Inferior parietal cortex (tissue), 1 donor: ENCODE measurements at regions not wholly inside any gene's neighbourhood (a gene's known extent, or its start where the extent isn't known, plus 50 kb on each side); places are given as distances from the start of the nearest gene placed in this dataset.
"Not testable (repeated sequence)": the region's sequence is repeated elsewhere in the genome, so short reads cannot be mapped to it uniquely, and the experiment has no call there.

Source experiments
- DNase-seq: peaks from one replicate; pipeline ENCODE4 v3.0.0-alpha.2; 2016; ENCODE audit errors: extremely low spot score

DNA sequence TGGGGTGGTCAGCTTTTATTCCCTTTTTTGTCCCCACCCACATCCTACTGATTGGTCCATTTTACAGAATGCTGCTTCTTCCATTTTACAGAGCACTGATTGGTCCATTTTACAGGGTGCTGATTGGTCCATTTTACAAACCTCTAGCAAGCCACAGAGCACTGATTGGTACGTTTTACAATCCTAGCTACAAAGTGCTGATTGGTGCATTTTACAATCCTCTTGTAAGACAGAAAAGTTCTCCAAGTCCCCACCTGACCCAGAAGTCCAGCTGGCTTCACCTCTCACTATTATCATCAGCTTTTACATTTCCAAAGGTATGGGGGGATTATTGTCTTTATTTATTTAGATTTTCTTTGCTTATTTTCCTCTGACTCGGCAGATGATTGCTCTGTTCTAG, 390.4 kb upstream of the STXBP6 start:
- not testable (repeated sequence) for DNase-seq

DNA sequence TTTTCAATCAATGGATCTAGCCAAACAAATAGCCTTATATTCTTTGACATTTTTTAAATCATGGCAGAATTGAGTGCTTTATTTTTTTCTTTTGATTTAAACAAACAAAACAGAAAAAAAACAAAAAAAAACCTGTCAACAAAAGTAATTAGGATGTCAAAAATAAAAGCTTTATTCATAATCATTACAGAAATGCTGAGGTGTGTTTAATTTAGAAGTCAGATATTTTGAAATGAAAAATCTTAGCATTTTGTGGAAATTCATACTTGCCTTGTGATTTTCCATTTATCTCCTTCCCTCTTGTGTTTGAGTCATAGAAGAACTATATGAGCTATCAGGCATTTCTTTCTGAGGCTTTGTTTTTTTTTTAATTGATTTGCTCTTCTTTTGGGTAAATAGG, 387.0 kb upstream of the STXBP6 start:
- DNase-seq, result no peak

GRCh38 chr14:25436288-25436875, 386.4 kb upstream of the STXBP6 start:
- no peak for DNase-seq

- no peak for DNase-seq
Measured at GRCh38 chr14:25431211-25432076, 381.5 kb upstream of the STXBP6 start.

GRCh38 chr14:25430808-25431207, 380.9 kb upstream of the STXBP6 start:
- DNase-seq, result no peak

DNA sequence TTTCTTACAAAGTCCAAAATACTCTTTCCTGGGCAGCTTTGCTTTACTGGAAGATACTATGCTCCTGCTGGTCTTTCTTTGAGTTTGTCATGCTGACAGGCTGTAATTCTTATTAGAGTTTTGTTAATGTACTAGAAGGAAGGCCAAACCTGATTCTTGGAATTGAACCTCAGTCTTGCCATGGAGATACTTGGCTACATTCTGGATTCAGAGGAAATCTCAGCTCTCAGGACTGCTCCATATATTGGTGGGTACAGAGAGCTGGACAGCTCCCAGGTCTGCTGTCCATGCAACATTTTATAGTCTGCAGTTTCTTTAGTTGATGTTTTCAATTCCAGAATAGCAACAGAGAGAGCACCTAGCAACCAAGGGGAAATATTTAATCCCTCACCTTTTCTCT, 363.1 kb upstream of the STXBP6 start:
- DNase-seq, result no peak

- DNase-seq, result peak; percentile 47
Measured at GRCh38 chr14:25411781-25412757, 362.1 kb upstream of the STXBP6 start.

GRCh38 chr14:25406818-25407217, 356.9 kb upstream of the STXBP6 start:
- DNase-seq, result peak; percentile 41

DNA sequence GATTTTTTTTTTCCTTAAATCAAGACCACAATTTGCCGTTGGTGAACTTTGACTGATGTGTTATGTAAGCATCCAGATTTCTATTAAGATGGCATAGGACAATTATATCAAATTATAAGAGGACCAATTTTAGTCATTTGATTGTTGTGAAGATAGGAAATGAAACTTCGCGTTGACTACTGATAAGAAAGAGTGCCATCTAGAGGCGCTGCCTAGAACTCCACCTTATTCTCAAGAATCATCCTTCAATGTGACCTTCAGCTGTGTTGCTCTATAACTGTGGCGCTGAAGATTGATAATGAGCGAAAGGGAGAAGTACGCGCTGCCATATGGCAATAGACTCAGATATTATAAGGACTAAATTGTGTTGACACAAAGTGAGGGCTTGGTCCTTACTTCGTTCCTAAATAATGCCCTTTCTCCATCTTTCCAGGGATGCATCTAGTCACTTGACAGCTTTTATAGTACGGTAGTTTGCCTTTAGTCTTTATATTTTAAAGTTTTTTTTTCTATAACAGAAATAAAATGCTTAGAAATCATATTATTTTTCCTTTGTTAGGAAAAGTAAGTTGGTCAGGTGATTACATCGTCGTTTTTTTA, 350.8 kb upstream of the STXBP6 start:
- peak; percentile 87 for DNase-seq

GRCh38 chr14:25396128-25396527, 346.2 kb upstream of the STXBP6 start:
- DNase-seq, result no peak

DNA sequence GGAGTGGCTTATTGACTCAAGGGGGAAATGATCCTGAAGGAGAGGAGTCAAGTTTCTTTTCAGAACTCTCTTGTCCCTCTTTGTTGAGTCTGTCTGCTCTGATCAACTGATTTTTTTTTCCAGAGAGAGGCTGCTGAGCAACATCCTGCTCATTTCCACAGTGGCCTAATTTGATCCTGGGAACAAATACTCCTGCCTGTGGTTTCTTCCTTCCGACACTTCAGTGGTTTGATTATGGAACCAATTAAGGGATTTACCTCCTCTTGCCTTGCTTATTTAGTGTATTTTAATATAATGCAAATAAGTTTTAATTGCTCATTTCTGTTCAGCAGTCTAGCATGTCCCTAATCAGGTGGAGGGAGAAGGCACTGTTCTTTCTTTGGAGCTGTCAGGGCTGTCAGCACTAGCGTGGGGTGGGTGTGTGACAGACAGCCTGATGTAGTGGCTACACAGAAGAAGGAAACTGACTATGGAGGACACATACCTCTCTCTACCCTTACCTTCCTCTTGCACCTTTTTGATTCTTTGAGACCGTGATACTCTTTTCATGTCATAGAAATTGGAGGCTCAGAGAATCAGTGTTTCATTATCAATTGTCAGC, 344.9 kb upstream of the STXBP6 start:
- DNase-seq, result no peak

- DNase-seq, result no peak
Measured at GRCh38 chr14:25394356-25394755, 344.4 kb upstream of the STXBP6 start.

GRCh38 chr14:25389948-25390347, 340.0 kb upstream of the STXBP6 start:
- no peak for DNase-seq

DNA sequence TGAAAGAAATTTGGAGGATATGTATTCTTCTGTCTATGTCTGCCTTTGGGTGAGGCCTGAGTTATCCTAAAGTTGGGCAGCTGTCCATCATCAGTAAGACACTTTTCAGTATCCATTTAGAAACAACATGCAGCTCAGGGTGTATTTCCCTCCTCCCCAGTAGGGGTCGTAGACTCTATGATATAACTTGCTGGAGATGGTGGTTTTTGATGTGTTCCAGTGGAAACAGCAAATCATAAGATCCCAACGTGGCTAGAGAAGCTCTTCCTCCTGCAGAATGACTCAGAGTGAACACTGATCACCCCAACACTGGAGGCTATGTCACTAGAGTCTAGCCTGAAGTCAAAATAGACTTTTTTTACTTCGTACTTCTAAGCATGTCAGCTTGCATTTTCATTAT, 331.6 kb upstream of the STXBP6 start:
- DNase-seq, result no peak

DNA sequence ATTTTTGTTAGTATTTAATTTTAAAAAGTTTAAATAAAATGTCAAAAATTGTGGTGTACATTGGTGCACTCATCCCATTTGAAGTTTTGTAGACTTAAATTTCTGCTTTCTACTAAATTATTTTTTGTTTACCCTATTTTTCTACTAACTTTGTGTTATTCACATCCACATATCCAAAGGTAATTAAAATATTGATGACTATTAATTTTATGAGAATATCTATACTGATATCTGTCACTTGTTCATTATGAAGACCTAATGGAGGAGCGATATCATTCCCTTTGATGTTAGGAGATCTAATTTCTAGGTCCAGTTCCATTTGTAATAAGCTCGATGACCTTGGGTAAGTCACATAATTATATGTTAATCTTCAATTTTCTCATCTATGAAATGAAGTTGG, 325.7 kb upstream of the STXBP6 start:
- DNase-seq, result no peak

DNA sequence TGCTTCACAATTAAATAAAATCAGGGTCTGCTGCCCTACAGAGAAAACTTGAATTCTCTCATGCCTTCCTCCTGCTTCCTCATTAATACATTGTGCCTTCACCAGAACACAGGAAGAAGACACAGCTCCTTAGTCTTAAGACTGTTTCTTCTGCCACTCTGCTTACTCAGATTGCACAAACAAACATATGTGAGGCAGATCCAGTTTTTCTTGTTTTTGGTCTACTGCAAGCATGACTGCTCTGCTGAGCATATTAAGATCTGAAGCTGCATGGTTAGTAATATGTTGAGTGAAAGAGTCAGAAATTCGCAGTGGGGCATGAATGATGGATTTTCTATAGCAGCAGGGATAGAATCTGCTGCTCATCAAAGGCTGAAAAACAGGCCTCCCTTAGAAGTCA, 321.1 kb upstream of the STXBP6 start:
- DNase-seq, result no peak

DNA sequence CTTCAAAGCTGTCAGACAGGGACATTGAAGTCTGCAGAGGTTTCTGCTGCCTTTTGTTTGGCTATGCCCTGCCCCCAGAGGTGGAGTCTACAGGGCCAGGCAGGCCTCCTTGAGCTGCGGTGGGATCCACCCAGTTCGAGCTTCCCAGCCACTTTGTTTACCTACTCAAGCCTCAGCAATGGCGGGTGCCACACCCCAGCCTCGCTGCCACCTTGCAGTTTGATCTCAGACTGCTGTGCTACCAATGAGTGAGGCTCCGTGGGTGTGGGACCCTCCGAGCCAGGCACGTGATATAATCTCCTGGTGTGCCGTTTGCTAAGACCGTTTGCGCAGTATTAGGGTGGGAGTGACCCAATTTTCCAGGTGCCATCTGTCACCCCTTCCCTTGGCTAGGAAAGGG, 320.1 kb upstream of the STXBP6 start:
- DNase-seq, result not testable (repeated sequence)

DNA sequence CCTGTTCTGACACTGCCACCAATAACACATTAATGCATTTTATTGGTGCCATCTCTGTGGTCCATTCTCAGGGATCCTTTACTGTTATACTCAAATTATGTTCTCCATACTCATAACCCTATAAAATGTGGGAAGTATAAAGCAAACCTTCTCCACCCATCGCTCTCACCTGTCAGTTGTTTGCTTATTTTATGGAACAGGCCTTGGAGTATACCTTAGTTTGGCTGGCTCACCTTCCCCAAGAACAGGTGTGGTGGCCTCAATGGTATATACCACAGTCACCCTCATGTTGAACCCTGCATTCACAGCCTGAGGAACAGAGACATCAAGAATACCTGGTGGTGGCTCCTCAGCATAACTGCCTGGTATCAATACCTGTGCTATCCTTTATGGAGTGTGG, 308.4 kb upstream of the STXBP6 start:
- no peak for DNase-seq

DNA sequence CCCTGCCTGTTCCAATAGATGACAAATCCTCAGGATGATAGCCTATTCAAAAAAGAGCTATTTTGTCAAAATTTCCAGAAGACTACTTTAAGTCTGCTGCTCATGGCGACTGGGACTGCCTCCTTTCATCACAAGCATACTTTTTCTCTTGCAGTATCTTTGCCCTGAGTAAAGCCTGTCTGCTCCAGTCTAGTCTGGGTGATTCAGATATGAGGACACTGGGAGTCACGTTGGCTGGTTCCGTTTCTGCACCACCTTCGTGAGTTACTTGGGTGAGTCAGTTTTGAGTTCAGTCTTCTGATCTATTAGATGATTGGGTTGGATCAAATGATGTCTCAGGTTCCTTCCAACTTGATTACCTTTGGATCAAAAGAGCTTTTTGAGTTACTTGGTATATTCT, 301.3 kb upstream of the STXBP6 start:
- DNase-seq, result no peak

GRCh38 chr14:25350802-25351201, 300.9 kb upstream of the STXBP6 start:
- DNase-seq, result no peak

- no peak for DNase-seq
Measured at GRCh38 chr14:25350021-25350420, 300.1 kb upstream of the STXBP6 start.
